ENCODE measurements at regions not wholly inside any gene's neighbourhood (a gene's known extent, or its start where the extent isn't known, plus 50 kb on each side); places are given as distances from the start of the nearest gene placed in this dataset.
"Not testable (repeated sequence)": the region's sequence is repeated elsewhere in the genome, so short reads cannot be mapped to it uniquely, and the experiment has no call there.

- H3K36me3 Mint-ChIP-seq; H3K27me3 Mint-ChIP-seq; H3K4me1 Mint-ChIP-seq (ENCODE audit: low read depth); CTCF ChIA-PET; POLR2A ChIA-PET; H3K27ac Mint-ChIP-seq; H3K4me3 Mint-ChIP-seq; DNase-seq; H3K9me3 Mint-ChIP-seq; intact Hi-C loops (cut with micrococcal nuclease): not testable (repeated sequence)
Observed at GRCh38 chr14:43492359-43492758, 1014.7 kb downstream of the FSCB start.

GRCh38 chr14:43483415-43483814 is 1023.7 kb downstream of the FSCB start:
- H3K4me3 Mint-ChIP-seq = no peak overlapping the region
- CTCF ChIA-PET = no interaction called here
- no peak for DNase-seq
- no peaks in the 10 kb centered on the region for H3K4me1 Mint-ChIP-seq (ENCODE audit: low read depth)
- intact Hi-C loops (cut with micrococcal nuclease) = no loop called here
- no peaks in the 10 kb centered on the region for H3K27me3 Mint-ChIP-seq
- H3K36me3 Mint-ChIP-seq = no peaks in the 10 kb centered on the region
- POLR2A ChIA-PET = no interaction called here
- H3K27ac Mint-ChIP-seq = no peak overlapping the region
- peaks cover 3% of the 10 kb centered on the region for H3K9me3 Mint-ChIP-seq

- Mint-ChIP-seq H3K27me3 (no peaks in the 10 kb centered on the region), H3K27ac (no peak overlapping the region), H3K4me3 (no peak overlapping the region), H3K9me3 (peaks cover 3% of the 10 kb centered on the region), H3K4me1 (ENCODE audit: low read depth) (no peaks in the 10 kb centered on the region), H3K36me3 (no peaks in the 10 kb centered on the region)
- ChIA-PET CTCF (no interaction called here), POLR2A (no interaction called here)
- intact Hi-C loops (cut with micrococcal nuclease) = no loop called here
- DNase-seq = no peak
Observed at GRCh38 chr14:43481864-43482263, 1025.2 kb downstream of the FSCB start.

GRCh38 chr14:43480976-43481375 is 1026.1 kb downstream of the FSCB start:
- H3K4me3 Mint-ChIP-seq = no peak overlapping the region
- ChIA-PET POLR2A (no interaction called here), CTCF (no interaction called here)
- intact Hi-C loops (cut with micrococcal nuclease) = no loop called here
- no peaks in the 10 kb centered on the region for H3K27me3 Mint-ChIP-seq
- no peak overlapping the region for H3K27ac Mint-ChIP-seq
- no peaks in the 10 kb centered on the region for H3K4me1 Mint-ChIP-seq (ENCODE audit: low read depth)
- DNase-seq = no peak
- H3K36me3 Mint-ChIP-seq = no peaks in the 10 kb centered on the region
- peaks cover 3% of the 10 kb centered on the region for H3K9me3 Mint-ChIP-seq

GRCh38 chr14:43479596-43480195 is 1027.4 kb downstream of the FSCB start:
- Mint-ChIP-seq H3K27ac (no peak overlapping the region), H3K4me1 (ENCODE audit: low read depth) (no peaks in the 10 kb centered on the region), H3K9me3 (peaks cover 3% of the 10 kb centered on the region), H3K27me3 (no peaks in the 10 kb centered on the region), H3K36me3 (no peaks in the 10 kb centered on the region), H3K4me3 (no peak overlapping the region)
- POLR2A ChIA-PET = no interaction called here
- CTCF ChIA-PET = no interaction called here
- intact Hi-C loops (cut with micrococcal nuclease) = no loop called here
- no peak for DNase-seq

- H3K27ac Mint-ChIP-seq = no peak overlapping the region
- H3K36me3 Mint-ChIP-seq = no peaks in the 10 kb centered on the region
- no peak for DNase-seq
- peaks cover 3% of the 10 kb centered on the region for H3K9me3 Mint-ChIP-seq
- H3K4me3 Mint-ChIP-seq = no peak overlapping the region
- H3K27me3 Mint-ChIP-seq = no peaks in the 10 kb centered on the region
- ChIA-PET CTCF (no interaction called here), POLR2A (no interaction called here)
- intact Hi-C loops (cut with micrococcal nuclease) = no loop called here
- H3K4me1 Mint-ChIP-seq (ENCODE audit: low read depth) = no peaks in the 10 kb centered on the region
Observed at GRCh38 chr14:43476822-43477221, 1030.3 kb downstream of the FSCB start.

- intact Hi-C loops (cut with micrococcal nuclease) = no loop called here
- ChIA-PET CTCF (no interaction called here), POLR2A (no interaction called here)
- no peak for DNase-seq
- Mint-ChIP-seq H3K27me3 (no peaks in the 10 kb centered on the region), H3K4me1 (ENCODE audit: low read depth) (no peaks in the 10 kb centered on the region), H3K36me3 (no peaks in the 10 kb centered on the region), H3K27ac (no peak overlapping the region), H3K9me3 (peaks cover 3% of the 10 kb centered on the region), H3K4me3 (no peak overlapping the region)
Observed at GRCh38 chr14:43475757-43476156, 1031.3 kb downstream of the FSCB start.

GRCh38 chr14:43471595-43471994 is 1035.5 kb downstream of the FSCB start:
- Mint-ChIP-seq H3K4me3 (no peak overlapping the region), H3K36me3 (no peaks in the 10 kb centered on the region), H3K27me3 (no peaks in the 10 kb centered on the region), H3K27ac (no peak overlapping the region), H3K4me1 (ENCODE audit: low read depth) (no peaks in the 10 kb centered on the region), H3K9me3 (no peaks in the 10 kb centered on the region)
- intact Hi-C loops (cut with micrococcal nuclease) = no loop called here
- no peak for DNase-seq
- CTCF ChIA-PET = no interaction called here
- POLR2A ChIA-PET = no interaction called here

- intact Hi-C loops (cut with micrococcal nuclease) = no loop called here
- no peak for DNase-seq
- Mint-ChIP-seq H3K36me3 (no peaks in the 10 kb centered on the region), H3K4me1 (ENCODE audit: low read depth) (no peaks in the 10 kb centered on the region), H3K27ac (no peak overlapping the region), H3K4me3 (no peak overlapping the region), H3K27me3 (no peaks in the 10 kb centered on the region), H3K9me3 (peaks cover 9% of the 10 kb centered on the region)
- ChIA-PET POLR2A (no interaction called here), CTCF (no interaction called here)
Observed at GRCh38 chr14:43464968-43465367, 1042.1 kb downstream of the FSCB start.

- POLR2A ChIA-PET = no interaction called here
Observed at GRCh38 chr14:43449291-43449690, 1057.8 kb downstream of the FSCB start.

GRCh38 chr14:43438056-43438455 is 1069.0 kb downstream of the FSCB start:
- no peaks in the 10 kb centered on the region for H3K4me1 Mint-ChIP-seq (ENCODE audit: low read depth)
- peaks cover 9% of the 10 kb centered on the region for H3K9me3 Mint-ChIP-seq
- CTCF ChIA-PET = no interaction called here
- intact Hi-C loops (cut with micrococcal nuclease) = no loop called here
- no peak overlapping the region for H3K4me3 Mint-ChIP-seq
- no peak for DNase-seq
- H3K36me3 Mint-ChIP-seq = no peaks in the 10 kb centered on the region
- no peak overlapping the region for H3K27ac Mint-ChIP-seq
- POLR2A ChIA-PET = no interaction called here
- H3K27me3 Mint-ChIP-seq = no peaks in the 10 kb centered on the region

More at GRCh38 chr14:43449291-43449690, 1057.8 kb downstream of the FSCB start:
- H3K4me3 Mint-ChIP-seq = no peak overlapping the region
- H3K27ac Mint-ChIP-seq = no peak overlapping the region
- H3K9me3 Mint-ChIP-seq = peaks cover 18% of the 10 kb centered on the region
- CTCF ChIA-PET = no interaction called here
- no peaks in the 10 kb centered on the region for H3K4me1 Mint-ChIP-seq (ENCODE audit: low read depth)
- no peaks in the 10 kb centered on the region for H3K36me3 Mint-ChIP-seq
- no peaks in the 10 kb centered on the region for H3K27me3 Mint-ChIP-seq
- intact Hi-C loops (cut with micrococcal nuclease) = no loop called here
- no peak for DNase-seq

- CTCF ChIA-PET = no interaction called here
Observed at GRCh38 chr14:43418324-43418723, 1088.8 kb downstream of the FSCB start.

GRCh38 chr14:43413084-43413483 is 1094.0 kb downstream of the FSCB start:
- Mint-ChIP-seq H3K36me3 (no peaks in the 10 kb centered on the region), H3K27me3 (no peaks in the 10 kb centered on the region), H3K4me1 (ENCODE audit: low read depth) (no peaks in the 10 kb centered on the region), H3K4me3 (no peak overlapping the region), H3K27ac (no peak overlapping the region), H3K9me3 (peaks cover 5% of the 10 kb centered on the region)
- no peak for DNase-seq
- intact Hi-C loops (cut with micrococcal nuclease) = no loop called here
- ChIA-PET CTCF (no interaction called here), POLR2A (no interaction called here)

More at GRCh38 chr14:43418324-43418723, 1088.8 kb downstream of the FSCB start:
- Mint-ChIP-seq H3K36me3 (no peaks in the 10 kb centered on the region), H3K27me3 (no peaks in the 10 kb centered on the region), H3K27ac (no peak overlapping the region), H3K9me3 (peaks cover 9% of the 10 kb centered on the region), H3K4me3 (no peak overlapping the region), H3K4me1 (ENCODE audit: low read depth) (no peaks in the 10 kb centered on the region)
- no peak for DNase-seq
- intact Hi-C loops (cut with micrococcal nuclease) = no loop called here
- POLR2A ChIA-PET = no interaction called here

GRCh38 chr14:43411841-43412240 is 1095.2 kb downstream of the FSCB start:
- Mint-ChIP-seq H3K4me1 (ENCODE audit: low read depth) (no peaks in the 10 kb centered on the region), H3K36me3 (no peaks in the 10 kb centered on the region), H3K27me3 (no peaks in the 10 kb centered on the region), H3K4me3 (no peak overlapping the region), H3K27ac (no peak overlapping the region), H3K9me3 (peaks cover 2% of the 10 kb centered on the region)
- POLR2A ChIA-PET = no interaction called here
- DNase-seq = no peak
- intact Hi-C loops (cut with micrococcal nuclease) = no loop called here
- CTCF ChIA-PET = no interaction called here

Data from activated CD4-positive, alpha-beta memory T cell treated with anti-CD3 and anti-CD28 coated beads for 36 hours (primary cell).